Neural cell (in vitro differentiated cells): ENCODE measurements at regions not wholly inside any gene's neighbourhood (a gene's known extent, or its start where the extent isn't known, plus 50 kb on each side); places are given as distances from the start of the nearest gene placed in this dataset.

Experiments used
- H2AFZ ChIP-seq: fragments of 200-600, 300-800 bp; sonication (generic), shearing (Covaris generic); 2 replicates; pipeline ENCODE4 v1.6.0; 2014; ENCODE audit warnings: low read depth, mild to moderate bottlenecking, antibody characterized with exemption, low read length, moderate library complexity
- H3F3A ChIP-seq: fragments of 200-600 bp; shearing (Covaris generic); 2 replicates; pipeline ENCODE4 v1.6.1; 2016; ENCODE audit warnings: mild to moderate bottlenecking, moderate library complexity, mixed read lengths, antibody characterized with exemption, low read length; ENCODE audit not compliant: insufficient read depth, poor library complexity, severe bottlenecking
- H3K27ac ChIP-seq: fragments of 200-600, 300-800 bp; sonication (generic), shearing (Covaris generic); 2 replicates; pipeline ENCODE4 v1.5.1; 2014; ENCODE audit warnings: mild to moderate bottlenecking, low read length, moderate library complexity
- H3K27me3 ChIP-seq: fragments of 300-800, 200-600 bp; sonication (generic), shearing (Covaris generic); 2 replicates; pipeline ENCODE4 v1.6.0; 2014; ENCODE audit warnings: mild to moderate bottlenecking, low read depth, low read length, moderate library complexity; ENCODE audit not compliant: insufficient read depth
- H3K36me3 ChIP-seq: fragments of 300-800, 200-600 bp; sonication (generic), shearing (Covaris generic); 2 replicates; pipeline ENCODE4 v1.5.1; 2014; ENCODE audit warnings: mild to moderate bottlenecking, antibody characterized with exemption, low read length, moderate library complexity; ENCODE audit not compliant: insufficient read depth
- H3K4me2 ChIP-seq: fragments of 300-800, 200-600 bp; sonication (generic), shearing (Covaris generic); 2 replicates; pipeline ENCODE4 v1.6.0; 2014; ENCODE audit warnings: mild to moderate bottlenecking, low read length
- H3K4me3 ChIP-seq: fragments of 300-800, 200-600 bp; sonication (generic), shearing (Covaris generic); 2 replicates; pipeline ENCODE4 v1.5.1; 2014; ENCODE audit warnings: mild to moderate bottlenecking, low read length, moderate library complexity
- H3K79me2 ChIP-seq: fragments of 200-600 bp; shearing (Covaris generic); replicated peaks from 2 replicates; pipeline ENCODE4 v1.6.0; 2014; ENCODE audit warnings: mild to moderate bottlenecking, low read length, moderate library complexity; ENCODE audit not compliant: insufficient read depth
- H3K9ac ChIP-seq: fragments of 300-800, 200-600 bp; sonication (generic), shearing (Covaris generic); 2 replicates; pipeline ENCODE4 v1.6.1; 2016; ENCODE audit warnings: mild to moderate bottlenecking, low read length, mixed read lengths
- H3K9me2 ChIP-seq: fragments of 200-600 bp; shearing (Covaris generic); 2 replicates; pipeline ENCODE4 v1.6.1; 2016; ENCODE audit warnings: mild to moderate bottlenecking, low read length, mixed read lengths; ENCODE audit not compliant: insufficient read depth
- H3K9me3 ChIP-seq: fragments of 200-600, 300-800 bp; sonication (generic), shearing (Covaris generic); 2 replicates; pipeline ENCODE4 v1.6.1; 2016; ENCODE audit warnings: mild to moderate bottlenecking, mixed run types, low read length, moderate library complexity, mixed read lengths
- H4K20me1 ChIP-seq: fragments of 200-600 bp; shearing (Covaris generic); 2 replicates; pipeline ENCODE4 v1.6.1; 2016; ENCODE audit warnings: mild to moderate bottlenecking, mixed run types; ENCODE audit not compliant: insufficient read depth
- EP300 ChIP-seq: fragments of 450-650 bp; conservative IDR thresholded peaks from 2 replicates; pipeline ENCODE4 v1.6.1; 2014; ENCODE audit warnings: antibody characterized with exemption, mild to moderate bottlenecking, moderate library complexity; ENCODE audit not compliant: poor library complexity, severe bottlenecking
- EZH2 ChIP-seq: fragments of 200-600, 300-800 bp; shearing (Covaris generic), sonication (generic); IDR thresholded peaks from 2 replicates; pipeline ENCODE4 v1.6.1; 2014; ENCODE audit warnings: antibody characterized with exemption, low read length, borderline replicate concordance, mild to moderate bottlenecking; ENCODE audit not compliant: insufficient read depth, poor library complexity, severe bottlenecking
- MXI1 ChIP-seq: fragments of 450-650 bp; conservative IDR thresholded peaks from 2 replicates; pipeline ENCODE4 v1.6.1; 2014; ENCODE audit warnings: antibody characterized with exemption, mild to moderate bottlenecking; ENCODE audit not compliant: poor library complexity, severe bottlenecking
- POLR2AphosphoS5 ChIP-seq: IDR thresholded peaks from 2 replicates; pipeline ENCODE4 v1.6.1; 2012
- RAD21 ChIP-seq: fragments of 450-650 bp; conservative IDR thresholded peaks from 2 replicates; pipeline ENCODE4 v1.6.1; 2014; ENCODE audit warnings: antibody characterized with exemption, mild to moderate bottlenecking, moderate library complexity
- SMC3 ChIP-seq: fragments of 450-650 bp; conservative IDR thresholded peaks from 2 replicates; pipeline ENCODE4 v1.6.1; 2014; ENCODE audit warnings: antibody characterized with exemption, mild to moderate bottlenecking, moderate library complexity; ENCODE audit not compliant: poor library complexity
- TAF1 ChIP-seq: IDR thresholded peaks from 2 replicates; pipeline ENCODE4 v1.6.1; 2012; ENCODE audit warnings: low read depth
- small RNA-seq, 3 experiments: library from RNA; depleted of rRNA; stranded (forward); fragments of <200 nt; gene quantifications; one replicate each; pipeline ENCODE3, GENCODE V24; 2012
- TF ChIP-seq, protein P1 (sequence below): IDR thresholded peaks from 2 replicates; pipeline ENCODE4 v1.6.1; 2012; ENCODE audit warnings: borderline replicate concordance
- TF ChIP-seq, protein P2 (sequence below): fragments of 450-650 bp; IDR thresholded peaks from 2 replicates; pipeline ENCODE4 v1.5.1; 2014; ENCODE audit warnings: antibody characterized with exemption, mild to moderate bottlenecking, moderate library complexity; ENCODE audit not compliant: poor library complexity, severe bottlenecking

DNA sequence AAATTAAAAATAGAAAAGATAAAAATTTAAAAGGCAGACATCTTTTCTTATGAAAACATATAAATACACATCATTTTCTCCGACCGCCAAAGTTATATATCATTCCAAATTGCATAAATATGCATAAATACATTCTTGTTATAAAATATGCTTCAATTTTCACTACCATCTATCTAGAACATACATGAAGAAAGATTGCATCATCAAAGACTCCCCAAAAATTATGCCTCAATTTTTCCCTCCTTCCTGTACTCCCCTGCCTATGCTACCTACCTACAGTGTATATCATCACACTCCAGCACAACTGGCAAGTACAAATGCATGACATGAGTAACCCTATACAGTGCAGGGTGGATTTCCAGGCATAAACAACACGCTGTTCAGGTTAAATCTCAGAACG, 49.9 kb upstream of the TENT5A start:
- no peak overlapping the region for H3K9ac ChIP-seq
- TF ChIP-seq SMC3: no peak
- no peak for TF ChIP-seq MXI1
- no peak for TF ChIP-seq POLR2AphosphoS5
- TF ChIP-seq, protein P1, sequence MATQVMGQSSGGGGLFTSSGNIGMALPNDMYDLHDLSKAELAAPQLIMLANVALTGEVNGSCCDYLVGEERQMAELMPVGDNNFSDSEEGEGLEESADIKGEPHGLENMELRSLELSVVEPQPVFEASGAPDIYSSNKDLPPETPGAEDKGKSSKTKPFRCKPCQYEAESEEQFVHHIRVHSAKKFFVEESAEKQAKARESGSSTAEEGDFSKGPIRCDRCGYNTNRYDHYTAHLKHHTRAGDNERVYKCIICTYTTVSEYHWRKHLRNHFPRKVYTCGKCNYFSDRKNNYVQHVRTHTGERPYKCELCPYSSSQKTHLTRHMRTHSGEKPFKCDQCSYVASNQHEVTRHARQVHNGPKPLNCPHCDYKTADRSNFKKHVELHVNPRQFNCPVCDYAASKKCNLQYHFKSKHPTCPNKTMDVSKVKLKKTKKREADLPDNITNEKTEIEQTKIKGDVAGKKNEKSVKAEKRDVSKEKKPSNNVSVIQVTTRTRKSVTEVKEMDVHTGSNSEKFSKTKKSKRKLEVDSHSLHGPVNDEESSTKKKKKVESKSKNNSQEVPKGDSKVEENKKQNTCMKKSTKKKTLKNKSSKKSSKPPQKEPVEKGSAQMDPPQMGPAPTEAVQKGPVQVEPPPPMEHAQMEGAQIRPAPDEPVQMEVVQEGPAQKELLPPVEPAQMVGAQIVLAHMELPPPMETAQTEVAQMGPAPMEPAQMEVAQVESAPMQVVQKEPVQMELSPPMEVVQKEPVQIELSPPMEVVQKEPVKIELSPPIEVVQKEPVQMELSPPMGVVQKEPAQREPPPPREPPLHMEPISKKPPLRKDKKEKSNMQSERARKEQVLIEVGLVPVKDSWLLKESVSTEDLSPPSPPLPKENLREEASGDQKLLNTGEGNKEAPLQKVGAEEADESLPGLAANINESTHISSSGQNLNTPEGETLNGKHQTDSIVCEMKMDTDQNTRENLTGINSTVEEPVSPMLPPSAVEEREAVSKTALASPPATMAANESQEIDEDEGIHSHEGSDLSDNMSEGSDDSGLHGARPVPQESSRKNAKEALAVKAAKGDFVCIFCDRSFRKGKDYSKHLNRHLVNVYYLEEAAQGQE: no peak
- no peak for TF ChIP-seq EP300
- TF ChIP-seq TAF1: no peak
- no peak for TF ChIP-seq EZH2
- TF ChIP-seq, protein P2, sequence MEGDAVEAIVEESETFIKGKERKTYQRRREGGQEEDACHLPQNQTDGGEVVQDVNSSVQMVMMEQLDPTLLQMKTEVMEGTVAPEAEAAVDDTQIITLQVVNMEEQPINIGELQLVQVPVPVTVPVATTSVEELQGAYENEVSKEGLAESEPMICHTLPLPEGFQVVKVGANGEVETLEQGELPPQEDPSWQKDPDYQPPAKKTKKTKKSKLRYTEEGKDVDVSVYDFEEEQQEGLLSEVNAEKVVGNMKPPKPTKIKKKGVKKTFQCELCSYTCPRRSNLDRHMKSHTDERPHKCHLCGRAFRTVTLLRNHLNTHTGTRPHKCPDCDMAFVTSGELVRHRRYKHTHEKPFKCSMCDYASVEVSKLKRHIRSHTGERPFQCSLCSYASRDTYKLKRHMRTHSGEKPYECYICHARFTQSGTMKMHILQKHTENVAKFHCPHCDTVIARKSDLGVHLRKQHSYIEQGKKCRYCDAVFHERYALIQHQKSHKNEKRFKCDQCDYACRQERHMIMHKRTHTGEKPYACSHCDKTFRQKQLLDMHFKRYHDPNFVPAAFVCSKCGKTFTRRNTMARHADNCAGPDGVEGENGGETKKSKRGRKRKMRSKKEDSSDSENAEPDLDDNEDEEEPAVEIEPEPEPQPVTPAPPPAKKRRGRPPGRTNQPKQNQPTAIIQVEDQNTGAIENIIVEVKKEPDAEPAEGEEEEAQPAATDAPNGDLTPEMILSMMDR: no peak
- TF ChIP-seq RAD21: no peak
- no peaks in the 10 kb centered on the region for H4K20me1 ChIP-seq
- no peak overlapping the region for H2AFZ ChIP-seq
- no peaks in the 10 kb centered on the region for H3K36me3 ChIP-seq
- H3K9me2 ChIP-seq: no peaks in the 10 kb centered on the region
- no peak overlapping the region for H3K4me3 ChIP-seq
- no peaks in the 10 kb centered on the region for H3K27me3 ChIP-seq
- no peak overlapping the region for H3K4me2 ChIP-seq
- H3F3A ChIP-seq: no peaks in the 10 kb centered on the region
- no peak overlapping the region for H3K27ac ChIP-seq
- H3K79me2 ChIP-seq: no peaks in the 10 kb centered on the region
- no peaks in the 10 kb centered on the region for H3K9me3 ChIP-seq

Small RNA genes lying in the stretch of these regions (small RNA-seq; reads per million reads assigned to genes)
- 0 reads per million in 3 experiments for gene AL360157.1
